ENCODE measurements at regions not wholly inside any gene's neighbourhood (a gene's known extent, or its start where the extent isn't known, plus 50 kb on each side); places are given as distances from the start of the nearest gene placed in this dataset.

- no peak overlapping the region for H3K4me2 ChIP-seq (ENCODE audit: insufficient read depth in 1 of 2, low read depth in 2 of 2, low read length in 2 of 2)
- H3K79me1 ChIP-seq (ENCODE audit: low read depth, low read length), result no peaks in the 10 kb centered on the region
- H3K27me3 ChIP-seq (replicated peaks in 1 of 4; ENCODE audit: control insufficient read depth in 3 of 4, extremely low read depth in 1 of 4, insufficient read depth in 3 of 4, low read length in 3 of 4), result no peaks in the 10 kb centered on the region
- CTCF ChIA-PET (ENCODE audit: partially characterized antibody), result interaction anchor here (0.6 kb wide), 1 partner anchor 13 kb away, joined by 5 read pairs; no protein-coding TSS in a partner anchor
- DNase-seq (ENCODE audit: low read depth in 1 of 2, low spot score in 2 of 2) (no peak), FAIRE-seq (no peak)
- no peak overlapping the region for H2BK15ac ChIP-seq (ENCODE audit: low read length)
- H4K5ac ChIP-seq (ENCODE audit: insufficient read length, low read depth, low read length), result no peak overlapping the region
- H3K27ac ChIP-seq (ENCODE audit: low read depth, low read length), result no peak overlapping the region
- H2AK5ac ChIP-seq (ENCODE audit: low read depth, low read length), result no peak overlapping the region
- H3K79me2 ChIP-seq (ENCODE audit: control insufficient read depth in 1 of 2, insufficient read depth in 2 of 2, low read length in 2 of 2), result no peaks in the 10 kb centered on the region
- H3K14ac ChIP-seq (ENCODE audit: insufficient read length), result no peak overlapping the region
- no peaks in the 10 kb centered on the region for H3K36me3 ChIP-seq (ENCODE audit: control insufficient read depth in 2 of 4, insufficient read depth in 4 of 4, low read length in 3 of 4)
- H2BK20ac ChIP-seq (ENCODE audit: low read length), result no peak overlapping the region
- no peaks in the 10 kb centered on the region for H3K23me2 ChIP-seq (ENCODE audit: low read depth, low read length)
- no peak overlapping the region for H3K9ac ChIP-seq (replicated peaks in 1 of 4; ENCODE audit: extremely low read depth in 1 of 4, low read depth in 3 of 4, low read length in 3 of 4)
- H2BK120ac ChIP-seq (replicated peaks; ENCODE audit: low read depth, low read length), result no peak overlapping the region
- no peak overlapping the region for H3K4me3 ChIP-seq (ENCODE audit: extremely low read depth in 1 of 4, insufficient read depth in 2 of 4, low read depth in 3 of 4, low read length in 4 of 4)
- no peak overlapping the region for H2BK5ac ChIP-seq (ENCODE audit: low read depth, low read length)
- no peak overlapping the region for H3K18ac ChIP-seq (ENCODE audit: extremely low read depth, low read length)
- H3K23ac ChIP-seq (ENCODE audit: insufficient read length), result no peak overlapping the region
- no peak overlapping the region for H3K4ac ChIP-seq (replicated peaks; ENCODE audit: insufficient read length, low read depth, low read length)
- TF ChIP-seq BACH1 (IDR thresholded peaks at IDR 0.05; ENCODE audit: low read length) (no peak), CHD2 (IDR thresholded peaks at IDR 0.05; ENCODE audit: low read length) (no peak), RBBP5 (IDR thresholded peaks at IDR 0.05; ENCODE audit: borderline replicate concordance, low read depth, low read length) (no peak), POU5F1 (IDR thresholded peaks at IDR 0.05; ENCODE audit: low read depth, low read length) (no peak), SIRT6 (IDR thresholded peaks at IDR 0.05; ENCODE audit: low read length) (no peak), GABPA (IDR thresholded peaks at IDR 0.05; ENCODE audit: borderline replicate concordance, insufficient read depth, low read length) (no peak), SRF (IDR thresholded peaks at IDR 0.05; ENCODE audit: low read depth, low read length) (no peak), RAD21 (IDR thresholded peaks at IDR 0.05 in 1 of 2, conservative IDR thresholded peaks at IDR 0.05 in 1 of 2; ENCODE audit: low read depth in 2 of 2, low read length in 2 of 2) (no peak), SIX5 (IDR thresholded peaks at IDR 0.05; ENCODE audit: low read depth, low read length) (no peak), NRF1 (IDR thresholded peaks at IDR 0.05; ENCODE audit: low read depth, low read length) (no peak), KDM1A (IDR thresholded peaks at IDR 0.05; ENCODE audit: borderline replicate concordance, low read length) (no peak), CREB1 (IDR thresholded peaks at IDR 0.05) (no peak), ZNF274 (IDR thresholded peaks at IDR 0.05; ENCODE audit: borderline replicate concordance, extremely low read depth, low read length) (no peak), RFX5 (IDR thresholded peaks at IDR 0.05; ENCODE audit: borderline replicate concordance, low read depth, low read length) (no peak), MAFK (IDR thresholded peaks at IDR 0.05; ENCODE audit: low read depth, low read length) (no peak)
- TF ChIP-seq, protein P1, sequence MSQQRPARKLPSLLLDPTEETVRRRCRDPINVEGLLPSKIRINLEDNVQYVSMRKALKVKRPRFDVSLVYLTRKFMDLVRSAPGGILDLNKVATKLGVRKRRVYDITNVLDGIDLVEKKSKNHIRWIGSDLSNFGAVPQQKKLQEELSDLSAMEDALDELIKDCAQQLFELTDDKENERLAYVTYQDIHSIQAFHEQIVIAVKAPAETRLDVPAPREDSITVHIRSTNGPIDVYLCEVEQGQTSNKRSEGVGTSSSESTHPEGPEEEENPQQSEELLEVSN (IDR thresholded peaks at IDR 0.05), result no peak
- POLR2A ChIA-PET (ENCODE audit: partially characterized antibody), result no interaction called here
- H2AFZ ChIP-seq (ENCODE audit: low read length), result no peak overlapping the region
- no peak overlapping the region for H3K56ac ChIP-seq (replicated peaks; ENCODE audit: insufficient read length, low read depth, low read length)
- no peak overlapping the region for H4K91ac ChIP-seq (replicated peaks; ENCODE audit: insufficient read length, low read length)
- H3K9me3 ChIP-seq (ENCODE audit: insufficient read depth in 2 of 2, low read depth in 1 of 2, low read length in 1 of 2), result no peaks in the 10 kb centered on the region
- H4K20me1 ChIP-seq (replicated peaks in 1 of 2; ENCODE audit: control insufficient read depth in 1 of 2, insufficient read depth in 2 of 2, low read length in 2 of 2), result no peaks in the 10 kb centered on the region
- peaks cover 0 to 3% (median 0%) of the 10 kb centered on the region in 4 experiments; a peak in 2 of 7 replicates for H3K4me1 ChIP-seq (replicated peaks in 1 of 4; ENCODE audit: control insufficient read depth in 3 of 4, insufficient read depth in 4 of 4, low read length in 3 of 4)
- H2BK12ac ChIP-seq (ENCODE audit: low read depth, low read length), result no peak overlapping the region
- WGBS, 2 experiments (ENCODE audit: extremely low coverage in 1 of 2, insufficient coverage in 1 of 2, insufficient read length in 1 of 2, insufficient replicate concordance in 2 of 2, low coverage in 1 of 2, low lambda C conversion rate in 2 of 2, missing lambda C conversion rate in 1 of 2), result 86% methylated on average over 4 of the region's 4 CpGs; no CpG with 5 or more reads in 1 of the 2 experiments
- no peak overlapping the region for H4K8ac ChIP-seq (ENCODE audit: extremely low read depth, insufficient read depth, low read length)
These were observed 159.4 kb downstream of the HS3ST3A1 start for GRCh38 chr17:13442361-13442760.
